ENCODE measurements at regions not wholly inside any gene's neighbourhood (a gene's known extent, or its start where the extent isn't known, plus 50 kb on each side); places are given as distances from the start of the nearest gene placed in this dataset.

DNA sequence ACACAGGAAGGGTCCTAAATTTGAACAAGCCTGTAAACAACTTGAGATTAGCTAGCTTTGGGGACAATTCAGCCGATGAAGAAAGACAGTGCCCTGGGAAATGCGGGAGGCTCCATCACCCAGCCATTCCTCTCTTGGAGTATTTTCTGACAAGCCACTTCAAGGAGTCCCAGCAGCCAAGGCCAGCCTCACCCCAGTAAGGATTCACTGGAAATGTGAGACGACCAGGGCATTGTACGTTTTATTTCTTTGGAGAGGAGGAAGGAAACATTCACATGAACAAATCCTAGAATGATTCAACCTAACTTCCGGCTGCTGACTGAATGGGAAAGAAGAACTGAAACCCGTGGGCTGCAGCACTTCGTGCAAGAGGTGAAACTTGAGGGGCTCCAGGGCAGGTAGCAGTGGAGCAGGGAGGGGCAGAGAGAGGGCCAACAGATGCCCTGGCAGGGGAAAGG is 116.4 kb upstream of the ARHGEF3 start:
- CTCF ChIA-PET: no interaction called here
- in situ Hi-C loops (cut with MboI; ENCODE audit: low sequenced_read_pairs) (no loop called here), dilution Hi-C loops (cut with HindIII; ENCODE audit: low sequenced_read_pairs, unreplicated experiment) (no loop called here)

More for the DNA sequence above, 116.4 kb upstream of the ARHGEF3 start:
- Histone ChIP-seq H3K4me3 (ENCODE audit: insufficient read depth, low read depth, low read length) (no peak overlapping the region), H2BK20ac (ENCODE audit: low read depth, low read length) (no peak overlapping the region), H2BK15ac (ENCODE audit: low read depth, low read length) (no peak overlapping the region), H3K4me1 (ENCODE audit: control insufficient read depth, insufficient read depth, low read length) (peaks cover 2% of the 10 kb centered on the region), H2AK5ac (ENCODE audit: low read depth, low read length) (no peak overlapping the region), H2BK5ac (ENCODE audit: low read depth, low read length, poor library complexity, severe bottlenecking) (no peak overlapping the region), H3K27me3 (ENCODE audit: control insufficient read depth, insufficient read depth, low read length) (peaks cover 3% of the 10 kb centered on the region), H3K4ac (ENCODE audit: low read depth, low read length) (no peak overlapping the region), H2BK120ac (ENCODE audit: low read depth, low read length) (no peak overlapping the region), H4K20me1 (ENCODE audit: insufficient read depth, low read length) (no peaks in the 10 kb centered on the region), H3K9me1 (ENCODE audit: insufficient read depth, low read length) (no peaks in the 10 kb centered on the region), H2AK9ac (replicated peaks; ENCODE audit: low read depth, low read length, poor library complexity) (no peak overlapping the region), H3K56ac (ENCODE audit: extremely low read depth, insufficient read depth, low read length) (no peak overlapping the region), H4K5ac (ENCODE audit: low read depth, low read length) (no peak overlapping the region), H3K9me3 (ENCODE audit: control insufficient read depth, insufficient read depth, low read length) (no peaks in the 10 kb centered on the region), H3K9ac (ENCODE audit: low read depth, low read length) (no peak overlapping the region), H3K79me1 (ENCODE audit: low read depth in 1 of 2, low read length in 2 of 2) (no peaks in the 10 kb centered on the region), H3K4me2 (ENCODE audit: low read depth, low read length) (no peak overlapping the region), H3K18ac (ENCODE audit: low read depth, low read length) (no peak overlapping the region), H4K8ac (ENCODE audit: low read depth in 2 of 2, low read length in 2 of 2) (no peak overlapping the region), H2AFZ (replicated peaks; ENCODE audit: low read length, poor library complexity) (no peak overlapping the region), H3K36me3 (ENCODE audit: control insufficient read depth, insufficient read depth, low read length) (no peaks in the 10 kb centered on the region), H3K23ac (ENCODE audit: low read depth, low read length) (no peak overlapping the region), H4K91ac (ENCODE audit: insufficient read depth, low read depth, low read length) (no peak overlapping the region), H3K27ac (ENCODE audit: insufficient read depth, low read length) (no peak overlapping the region), H3K14ac (replicated peaks; ENCODE audit: low read depth, low read length) (no peak overlapping the region)
- no TSS peak for BruUV-seq (replicated peaks)
- no peak for TF ChIP-seq MAFK (IDR thresholded peaks at IDR 0.05; ENCODE audit: low read depth, low read length)
- TF ChIP-seq MXI1 (IDR thresholded peaks at IDR 0.05; ENCODE audit: borderline replicate concordance, low read depth, low read length): no peak
- TF ChIP-seq CEBPB (IDR thresholded peaks at IDR 0.05; ENCODE audit: low read depth, low read length): no peak
- TF ChIP-seq BHLHE40 (IDR thresholded peaks at IDR 0.05; ENCODE audit: low read depth, low read length): no peak
- no peak for TF ChIP-seq RCOR1 (IDR thresholded peaks at IDR 0.05; ENCODE audit: insufficient replicate concordance, low read length)
- no peak for TF ChIP-seq NFE2L2 (IDR thresholded peaks at IDR 0.05; ENCODE audit: low read depth, low read length)
- TF ChIP-seq, protein P1, sequence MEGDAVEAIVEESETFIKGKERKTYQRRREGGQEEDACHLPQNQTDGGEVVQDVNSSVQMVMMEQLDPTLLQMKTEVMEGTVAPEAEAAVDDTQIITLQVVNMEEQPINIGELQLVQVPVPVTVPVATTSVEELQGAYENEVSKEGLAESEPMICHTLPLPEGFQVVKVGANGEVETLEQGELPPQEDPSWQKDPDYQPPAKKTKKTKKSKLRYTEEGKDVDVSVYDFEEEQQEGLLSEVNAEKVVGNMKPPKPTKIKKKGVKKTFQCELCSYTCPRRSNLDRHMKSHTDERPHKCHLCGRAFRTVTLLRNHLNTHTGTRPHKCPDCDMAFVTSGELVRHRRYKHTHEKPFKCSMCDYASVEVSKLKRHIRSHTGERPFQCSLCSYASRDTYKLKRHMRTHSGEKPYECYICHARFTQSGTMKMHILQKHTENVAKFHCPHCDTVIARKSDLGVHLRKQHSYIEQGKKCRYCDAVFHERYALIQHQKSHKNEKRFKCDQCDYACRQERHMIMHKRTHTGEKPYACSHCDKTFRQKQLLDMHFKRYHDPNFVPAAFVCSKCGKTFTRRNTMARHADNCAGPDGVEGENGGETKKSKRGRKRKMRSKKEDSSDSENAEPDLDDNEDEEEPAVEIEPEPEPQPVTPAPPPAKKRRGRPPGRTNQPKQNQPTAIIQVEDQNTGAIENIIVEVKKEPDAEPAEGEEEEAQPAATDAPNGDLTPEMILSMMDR (conservative IDR thresholded peaks at IDR 0.05; ENCODE audit: low read depth, low read length): no peak
- TF ChIP-seq, protein P2, sequence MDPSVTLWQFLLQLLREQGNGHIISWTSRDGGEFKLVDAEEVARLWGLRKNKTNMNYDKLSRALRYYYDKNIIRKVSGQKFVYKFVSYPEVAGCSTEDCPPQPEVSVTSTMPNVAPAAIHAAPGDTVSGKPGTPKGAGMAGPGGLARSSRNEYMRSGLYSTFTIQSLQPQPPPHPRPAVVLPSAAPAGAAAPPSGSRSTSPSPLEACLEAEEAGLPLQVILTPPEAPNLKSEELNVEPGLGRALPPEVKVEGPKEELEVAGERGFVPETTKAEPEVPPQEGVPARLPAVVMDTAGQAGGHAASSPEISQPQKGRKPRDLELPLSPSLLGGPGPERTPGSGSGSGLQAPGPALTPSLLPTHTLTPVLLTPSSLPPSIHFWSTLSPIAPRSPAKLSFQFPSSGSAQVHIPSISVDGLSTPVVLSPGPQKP (IDR thresholded peaks at IDR 0.05; ENCODE audit: borderline replicate concordance, low read depth, low read length): no peak
- no peak for TF ChIP-seq RAD21 (IDR thresholded peaks at IDR 0.05; ENCODE audit: low read length)
- no peak for TF ChIP-seq FOS (IDR thresholded peaks at IDR 0.05; ENCODE audit: low read depth, low read length)
- no peak for TF ChIP-seq CHD1 (IDR thresholded peaks at IDR 0.05; ENCODE audit: low read depth, low read length)
- TF ChIP-seq RFX5 (IDR thresholded peaks at IDR 0.05; ENCODE audit: low read depth, low read length): no peak
- no peak for TF ChIP-seq POLR2A (IDR thresholded peaks at IDR 0.05; ENCODE audit: low read depth, low read length)
- TF ChIP-seq MAZ (IDR thresholded peaks at IDR 0.05; ENCODE audit: borderline replicate concordance, low read depth, low read length): no peak
- TF ChIP-seq, protein P3, sequence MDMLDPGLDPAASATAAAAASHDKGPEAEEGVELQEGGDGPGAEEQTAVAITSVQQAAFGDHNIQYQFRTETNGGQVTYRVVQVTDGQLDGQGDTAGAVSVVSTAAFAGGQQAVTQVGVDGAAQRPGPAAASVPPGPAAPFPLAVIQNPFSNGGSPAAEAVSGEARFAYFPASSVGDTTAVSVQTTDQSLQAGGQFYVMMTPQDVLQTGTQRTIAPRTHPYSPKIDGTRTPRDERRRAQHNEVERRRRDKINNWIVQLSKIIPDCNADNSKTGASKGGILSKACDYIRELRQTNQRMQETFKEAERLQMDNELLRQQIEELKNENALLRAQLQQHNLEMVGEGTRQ (IDR thresholded peaks at IDR 0.05; ENCODE audit: low read depth, low read length): no peak
- ATAC-seq (ENCODE audit: low read depth) (no peak), DNase-seq (no peak)
- intact Hi-C loops (cut with micrococcal nuclease): no loop called here
- WGBS, 2 experiments (ENCODE audit: extremely low coverage in 2 of 2, insufficient read length in 1 of 2): 40% methylated on average over 1 of the region's 7 CpGs; no CpG with 5 or more reads in 1 of the 2 experiments
- POLR2A ChIA-PET (ENCODE audit: unreplicated experiment): no interaction called here
